ENCODE measurements at regions not wholly inside any gene's neighbourhood (a gene's known extent, or its start where the extent isn't known, plus 50 kb on each side); places are given as distances from the start of the nearest gene placed in this dataset.

DNA sequence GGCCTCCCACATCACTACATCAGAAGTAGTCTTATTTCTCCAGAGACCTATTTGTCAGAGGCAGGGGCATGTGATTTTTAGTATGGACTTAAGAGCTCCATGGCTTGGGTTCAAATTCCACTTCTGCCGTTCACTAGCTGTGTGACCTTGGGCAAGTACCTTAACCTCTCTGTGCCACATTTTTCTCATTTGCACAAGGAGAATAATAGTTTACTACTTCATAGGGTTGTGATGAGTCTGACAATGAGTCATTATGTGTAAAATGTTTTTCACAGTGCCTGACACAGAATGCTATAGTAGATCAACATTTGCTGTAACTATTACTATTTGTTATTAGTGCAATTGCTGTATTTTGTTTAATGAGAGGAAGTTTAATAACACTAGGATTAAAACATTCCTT lies 200.6 kb downstream of the PRDM2 start:
- no peak for TF ChIP-seq EZH2 (IDR thresholded peaks at IDR 0.05; ENCODE audit: low read length)
- TF ChIP-seq, protein P1, sequence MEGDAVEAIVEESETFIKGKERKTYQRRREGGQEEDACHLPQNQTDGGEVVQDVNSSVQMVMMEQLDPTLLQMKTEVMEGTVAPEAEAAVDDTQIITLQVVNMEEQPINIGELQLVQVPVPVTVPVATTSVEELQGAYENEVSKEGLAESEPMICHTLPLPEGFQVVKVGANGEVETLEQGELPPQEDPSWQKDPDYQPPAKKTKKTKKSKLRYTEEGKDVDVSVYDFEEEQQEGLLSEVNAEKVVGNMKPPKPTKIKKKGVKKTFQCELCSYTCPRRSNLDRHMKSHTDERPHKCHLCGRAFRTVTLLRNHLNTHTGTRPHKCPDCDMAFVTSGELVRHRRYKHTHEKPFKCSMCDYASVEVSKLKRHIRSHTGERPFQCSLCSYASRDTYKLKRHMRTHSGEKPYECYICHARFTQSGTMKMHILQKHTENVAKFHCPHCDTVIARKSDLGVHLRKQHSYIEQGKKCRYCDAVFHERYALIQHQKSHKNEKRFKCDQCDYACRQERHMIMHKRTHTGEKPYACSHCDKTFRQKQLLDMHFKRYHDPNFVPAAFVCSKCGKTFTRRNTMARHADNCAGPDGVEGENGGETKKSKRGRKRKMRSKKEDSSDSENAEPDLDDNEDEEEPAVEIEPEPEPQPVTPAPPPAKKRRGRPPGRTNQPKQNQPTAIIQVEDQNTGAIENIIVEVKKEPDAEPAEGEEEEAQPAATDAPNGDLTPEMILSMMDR (optimal IDR thresholded peaks at IDR 0.05 in 1 of 3, IDR thresholded peaks at IDR 0.05 in 1 of 3, conservative IDR thresholded peaks at IDR 0.05 in 1 of 3; ENCODE audit: extremely low read depth in 1 of 3, insufficient read depth in 2 of 3, low read length in 3 of 3) = no peak
- H4K20me1 ChIP-seq (ENCODE audit: control insufficient read depth, extremely low read depth, insufficient read depth, low read length) = no peaks in the 10 kb centered on the region
- DNase-seq (ENCODE audit: low read depth, low spot score) (no peak), FAIRE-seq (no peak)
- no peak overlapping the region for H3K27ac ChIP-seq (ENCODE audit: control insufficient read depth, insufficient read depth, low read length)
- H3K27me3 ChIP-seq (ENCODE audit: control insufficient read depth, extremely low read depth, insufficient read depth, low read length) = no peaks in the 10 kb centered on the region
- dilution Hi-C loops (cut with MboI; ENCODE audit: extremely low pct_ligation_motif_present, low sequenced_read_pairs) = no loop called here
- H3K9me3 ChIP-seq (ENCODE audit: control insufficient read depth, low read depth, low read length) = no peaks in the 10 kb centered on the region
- H3K36me3 ChIP-seq (ENCODE audit: control insufficient read depth in 2 of 2, extremely low read depth in 1 of 2, insufficient read depth in 2 of 2, low read length in 2 of 2) = no peaks in the 10 kb centered on the region
- no peak overlapping the region for H3K4me2 ChIP-seq (ENCODE audit: control insufficient read depth, extremely low read depth, insufficient read depth, low read depth, low read length)
- H2AFZ ChIP-seq (ENCODE audit: control insufficient read depth, low read length) = no peak overlapping the region
- H3K9ac ChIP-seq (ENCODE audit: control insufficient read depth, extremely low read depth, insufficient read depth, low read length) = no peak overlapping the region
- no peaks in the 10 kb centered on the region for H3K9me1 ChIP-seq (ENCODE audit: control insufficient read depth, extremely low read depth, insufficient read depth, low read length)
- no peaks in the 10 kb centered on the region for H3K79me2 ChIP-seq (ENCODE audit: control insufficient read depth, insufficient read depth, low read length)
- no peaks in the 10 kb centered on the region for H3K4me1 ChIP-seq (ENCODE audit: control insufficient read depth, extremely low read depth, insufficient read depth, low read length)
- H3K4me3 ChIP-seq (ENCODE audit: control insufficient read depth in 2 of 3, extremely low read depth in 1 of 3, insufficient read depth in 2 of 3, low read depth in 1 of 3, low read length in 3 of 3) = no peak overlapping the region

DNA sequence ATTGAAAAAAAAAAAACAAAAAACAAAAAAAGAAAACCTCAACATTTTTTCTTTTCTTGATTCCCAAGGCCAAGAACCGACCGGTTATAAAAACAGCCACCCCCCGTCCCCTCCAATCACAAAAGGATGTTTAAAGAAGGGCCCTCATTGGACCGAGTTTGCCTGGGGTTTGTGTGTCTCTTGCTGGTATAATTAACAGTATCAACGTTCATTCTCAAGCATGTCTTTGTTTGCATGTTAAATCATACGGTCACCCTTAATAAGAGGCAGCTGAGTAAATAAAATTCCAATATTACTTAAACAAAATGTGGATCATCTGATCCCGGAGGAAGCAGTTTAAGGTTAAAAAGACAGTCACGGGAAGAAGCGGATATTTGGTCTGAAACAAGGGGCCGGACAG lies 201.1 kb downstream of the PRDM2 start:
- no peaks in the 10 kb centered on the region for H3K79me2 ChIP-seq (ENCODE audit: control insufficient read depth, insufficient read depth, low read length)
- no peak for TF ChIP-seq EZH2 (IDR thresholded peaks at IDR 0.05; ENCODE audit: low read length)
- TF ChIP-seq, protein P1 (optimal IDR thresholded peaks at IDR 0.05 in 1 of 3, IDR thresholded peaks at IDR 0.05 in 1 of 3, conservative IDR thresholded peaks at IDR 0.05 in 1 of 3; ENCODE audit: extremely low read depth in 1 of 3, insufficient read depth in 2 of 3, low read length in 3 of 3) = no peak
- no peak overlapping the region for H3K4me3 ChIP-seq (ENCODE audit: control insufficient read depth in 2 of 3, extremely low read depth in 1 of 3, insufficient read depth in 2 of 3, low read depth in 1 of 3, low read length in 3 of 3)
- H3K27ac ChIP-seq (ENCODE audit: control insufficient read depth, insufficient read depth, low read length) = no peak overlapping the region
- H3K4me2 ChIP-seq (ENCODE audit: control insufficient read depth, extremely low read depth, insufficient read depth, low read depth, low read length) = no peak overlapping the region
- H3K36me3 ChIP-seq (ENCODE audit: control insufficient read depth in 2 of 2, extremely low read depth in 1 of 2, insufficient read depth in 2 of 2, low read length in 2 of 2) = no peaks in the 10 kb centered on the region
- H4K20me1 ChIP-seq (ENCODE audit: control insufficient read depth, extremely low read depth, insufficient read depth, low read length) = no peaks in the 10 kb centered on the region
- FAIRE-seq (no peak), DNase-seq (ENCODE audit: low read depth, low spot score) (no peak)
- no peaks in the 10 kb centered on the region for H3K9me1 ChIP-seq (ENCODE audit: control insufficient read depth, extremely low read depth, insufficient read depth, low read length)
- H3K9ac ChIP-seq (ENCODE audit: control insufficient read depth, extremely low read depth, insufficient read depth, low read length) = no peak overlapping the region
- no peaks in the 10 kb centered on the region for H3K4me1 ChIP-seq (ENCODE audit: control insufficient read depth, extremely low read depth, insufficient read depth, low read length)
- no peaks in the 10 kb centered on the region for H3K27me3 ChIP-seq (ENCODE audit: control insufficient read depth, extremely low read depth, insufficient read depth, low read length)
- dilution Hi-C loops (cut with MboI; ENCODE audit: extremely low pct_ligation_motif_present, low sequenced_read_pairs) = no loop called here
- H2AFZ ChIP-seq (ENCODE audit: control insufficient read depth, low read length) = no peak overlapping the region
- no peaks in the 10 kb centered on the region for H3K9me3 ChIP-seq (ENCODE audit: control insufficient read depth, low read depth, low read length)
